Heart right ventricle (tissue), 16 donors: ENCODE measurements at regions not wholly inside any gene's neighbourhood (a gene's known extent, or its start where the extent isn't known, plus 50 kb on each side); places are given as distances from the start of the nearest gene placed in this dataset.
"Not testable (repeated sequence)": the region's sequence is repeated elsewhere in the genome, so short reads cannot be mapped to it uniquely, and the experiment has no call there.

Experiments used
- ATAC-seq, 8 donors: fragments of 200-7000 bp; cut with Tn5 transposase; one replicate each; pipeline ENCODE4 v1.9.1; 2020; ENCODE audit warnings: mild to moderate bottlenecking in 8 of 8, moderate library complexity in 8 of 8, moderate number of reproducible peaks in 1 of 8
- DNase-seq, 2 donors: peaks; one replicate each; pipeline ENCODE4 v3.0.0-alpha.2; 2020
- H3K27ac ChIP-seq, 10 donors: fragments of 200-600 bp; sonication (generic) in 2 of 10; one replicate each; pipeline versions ENCODE4 v1.5.0 to v1.8.0; 2020 to 2022; ENCODE audit warnings: mild to moderate bottlenecking in 3 of 10
- H3K27me3 ChIP-seq, 7 donors: fragments of 200-600 bp; one replicate each; pipeline ENCODE4 v1.8.0; 2021 to 2022; ENCODE audit warnings: mild to moderate bottlenecking in 2 of 7
- H3K36me3 ChIP-seq, 9 donors: fragments of 200-600 bp; sonication (generic) in 1 of 9; one replicate each; pipeline versions ENCODE4 v1.5.0 to v1.8.0; 2020 to 2022; ENCODE audit warnings: mild to moderate bottlenecking in 2 of 9
- H3K4me1 ChIP-seq, 9 donors: fragments of 200-600 bp; sonication (generic) in 1 of 9; one replicate each; pipeline versions ENCODE4 v1.5.0 to v1.8.0; 2020 to 2022; ENCODE audit warnings: mild to moderate bottlenecking in 4 of 9
- H3K4me3 ChIP-seq, 10 donors: fragments of 200-600 bp; sonication (generic) in 2 of 10; one replicate each; pipeline versions ENCODE4 v1.5.0 to v1.8.0; 2020 to 2022; ENCODE audit warnings: mild to moderate bottlenecking in 7 of 10, moderate library complexity in 2 of 10
- H3K9me3 ChIP-seq, 11 donors: fragments of 200-600 bp in 10 of 11; sonication (generic) in 2 of 11; one replicate each; pipeline versions ENCODE4 v1.5.0 to v1.8.0; 2013 to 2022; ENCODE audit warnings: mild to moderate bottlenecking in 2 of 11, control low read depth in 1 of 11, moderate library complexity in 1 of 11
- WGBS, 2 donors: extraction: QIAGEN DNeasy Blood & Tissue Kit; methylation state at CpG; one replicate each; pipeline ENCODE4 v1.1.7; 2013; ENCODE audit warnings: inconsistent platforms in 1 of 2; 5-methylcytosine and 5-hydroxymethylcytosine counted together
- intact Hi-C, 10 donors: fragments of 100-400 bp; cut with DNase I; formaldehyde crosslinking; loops; one replicate each; pipeline versions ENCODE4 v1.11.1 to v1.14.2; 2022
- TF ChIP-seq, protein P1 (sequence below), 9 donors: fragments of 200-600 bp; sonication (generic) in 2 of 9; IDR thresholded peaks; one replicate each; pipeline versions ENCODE4 v1.5.0 to v1.8.0; 2021 to 2022; ENCODE audit warnings: antibody characterized with exemption in 9 of 9, mild to moderate bottlenecking in 5 of 9, moderate library complexity in 1 of 9
- donor health status: Arrhythmogenic right ventricular cardiomyopathy.
- donor health status: ischemic (EF 13 %, LVEDD 7.1; RV severe dilation, severe dysfunction).
- donor health status: healthy with polysubstance abuse.
- donor health status: DM: no; HTN: yes; CAD: no.
- donor health status: DM: no; HTN: no; CAD: no.
- donor health status: ischemic (EF 25% LVEDD 6.9; RV normal size, moderate dysfunction).
- donor health status: ischemic (EF 25% LVEDD 5.7; RV mildly dilated, moderate dysfunction).
- donor health status: healthy.
- donor health status: DM: yes; HTN: yes; CAD: no.
- donor health status: Ischemic cardiomyopathy.
- donor health status: ischemic (EF 35%, LVEDD 5.7; RV mildly dilated, moderate dysfunction).
- donor health status: nonischemic (EF 11% LVEDD 7.7; RV severe dilation, severe dysfunction).
- donor health status: DM: yes; HTN: yes; CAD: no.
- donor health status: PGD.
- donor health status: ischemic (EF 29% LVEDD 5.4; RV normal size, mild dysfunction).
- donor health status: nonischemic (EF 23%, LVEDD 6.1; RV moderate dilation, normal function).

DNA sequence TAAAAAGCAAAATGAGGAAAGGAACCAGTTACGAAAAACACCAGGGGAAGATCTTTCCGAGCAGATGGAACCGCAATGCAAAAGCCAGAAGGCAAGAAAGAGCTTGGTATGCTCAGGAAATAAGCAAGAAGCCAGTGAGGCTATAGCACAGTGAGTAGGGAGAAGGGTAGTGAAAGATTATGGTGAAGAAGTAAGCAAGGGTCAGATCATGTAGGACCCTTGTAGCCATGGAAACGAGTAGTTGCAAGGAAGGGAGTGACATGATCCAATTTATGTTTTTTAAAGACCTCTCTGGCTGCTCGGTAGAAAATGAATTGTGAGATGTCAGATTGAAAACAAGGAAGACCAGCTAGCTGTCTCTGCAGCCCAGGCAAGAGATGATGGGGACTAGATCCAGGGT lies 143.3 kb downstream of the USP31 start:
- TF ChIP-seq, protein P1, sequence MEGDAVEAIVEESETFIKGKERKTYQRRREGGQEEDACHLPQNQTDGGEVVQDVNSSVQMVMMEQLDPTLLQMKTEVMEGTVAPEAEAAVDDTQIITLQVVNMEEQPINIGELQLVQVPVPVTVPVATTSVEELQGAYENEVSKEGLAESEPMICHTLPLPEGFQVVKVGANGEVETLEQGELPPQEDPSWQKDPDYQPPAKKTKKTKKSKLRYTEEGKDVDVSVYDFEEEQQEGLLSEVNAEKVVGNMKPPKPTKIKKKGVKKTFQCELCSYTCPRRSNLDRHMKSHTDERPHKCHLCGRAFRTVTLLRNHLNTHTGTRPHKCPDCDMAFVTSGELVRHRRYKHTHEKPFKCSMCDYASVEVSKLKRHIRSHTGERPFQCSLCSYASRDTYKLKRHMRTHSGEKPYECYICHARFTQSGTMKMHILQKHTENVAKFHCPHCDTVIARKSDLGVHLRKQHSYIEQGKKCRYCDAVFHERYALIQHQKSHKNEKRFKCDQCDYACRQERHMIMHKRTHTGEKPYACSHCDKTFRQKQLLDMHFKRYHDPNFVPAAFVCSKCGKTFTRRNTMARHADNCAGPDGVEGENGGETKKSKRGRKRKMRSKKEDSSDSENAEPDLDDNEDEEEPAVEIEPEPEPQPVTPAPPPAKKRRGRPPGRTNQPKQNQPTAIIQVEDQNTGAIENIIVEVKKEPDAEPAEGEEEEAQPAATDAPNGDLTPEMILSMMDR (IDR thresholded peaks at IDR 0.05), result no peak
- ATAC-seq (no peak), DNase-seq (no peak)
- WGBS, 2 donors, result 65 to 76% methylated on average over 5 of the region's 5 CpGs
- Histone ChIP-seq H3K4me1 (no peaks in the 10 kb centered on the region), H3K27me3 (peaks cover 0 to 26% (median 7%) of the 10 kb centered on the region in 7 donors), H3K9me3 (no peaks in the 10 kb centered on the region), H3K36me3 (no peaks in the 10 kb centered on the region), H3K27ac (no peak overlapping the region), H3K4me3 (no peak overlapping the region)
- intact Hi-C loops, result no loop called here

DNA sequence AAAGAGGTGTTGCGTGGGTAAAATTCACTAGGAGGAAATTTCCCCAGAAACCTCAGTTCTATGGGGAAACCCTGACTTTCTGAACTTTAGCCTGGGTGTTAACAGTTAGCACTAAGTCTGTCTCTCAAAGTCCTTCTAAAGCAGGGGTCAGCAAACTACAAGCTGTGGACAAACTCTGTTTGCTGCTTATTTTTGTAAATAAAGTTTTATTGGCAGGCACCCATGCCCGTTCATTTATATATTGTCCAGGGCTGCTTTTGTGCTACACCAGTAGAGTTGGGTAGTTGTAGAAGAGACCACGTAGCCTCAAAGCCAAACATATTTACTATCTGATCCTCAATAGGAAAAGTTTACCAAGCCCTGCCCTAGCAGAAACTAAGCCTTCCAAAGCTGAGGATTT lies 159.7 kb downstream of the USP31 start:
- Histone ChIP-seq H3K9me3 (peaks cover 0 to 19% (median 6%) of the 10 kb centered on the region in 11 donors), H3K27ac (no peak overlapping the region), H3K36me3 (no peaks in the 10 kb centered on the region), H3K4me1 (no peaks in the 10 kb centered on the region), H3K4me3 (no peak overlapping the region), H3K27me3 (peaks cover 0 to 26% (median 4%) of the 10 kb centered on the region in 7 donors)
- no peak for DNase-seq
- TF ChIP-seq, protein P1 (IDR thresholded peaks at IDR 0.05), result no peak
- intact Hi-C loops, result no loop called here
- 73 to 76% methylated on average over 3 of the region's 3 CpGs for WGBS, 2 donors
- no peak for ATAC-seq

DNA sequence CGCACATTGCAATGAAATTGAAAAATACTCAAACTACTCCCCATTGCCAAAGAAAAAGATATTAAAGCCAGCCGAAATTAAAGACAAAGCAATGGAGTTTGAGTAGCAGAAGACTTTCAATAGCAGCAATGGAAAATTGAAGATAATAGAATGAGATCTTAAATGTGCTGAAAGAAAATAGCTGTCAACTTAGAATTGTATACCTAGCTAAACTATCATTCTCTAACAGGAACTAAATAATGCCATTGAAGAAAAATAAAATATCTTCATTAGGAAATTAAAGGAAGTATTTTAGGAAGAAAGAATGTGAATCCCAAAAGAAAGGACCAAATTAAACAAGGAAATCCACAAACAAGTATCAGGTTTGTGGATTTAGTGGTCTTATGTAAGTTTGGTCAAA lies 165.6 kb downstream of the USP31 start:
- Histone ChIP-seq H3K27me3 (peaks cover 0 to 9% (median 4%) of the 10 kb centered on the region in 7 donors), H3K4me3 (no peak overlapping the region), H3K36me3 (no peaks in the 10 kb centered on the region), H3K9me3 (peaks cover 0 to 43% (median 22%) of the 10 kb centered on the region in 11 donors), H3K4me1 (no peaks in the 10 kb centered on the region), H3K27ac (no peak overlapping the region)
- no peak for DNase-seq
- TF ChIP-seq, protein P1 (IDR thresholded peaks at IDR 0.05), result no peak
- intact Hi-C loops, result no loop called here
- 94 to 99% methylated on average over 2 of the region's 2 CpGs for WGBS, 2 donors
- no peak for ATAC-seq

DNA sequence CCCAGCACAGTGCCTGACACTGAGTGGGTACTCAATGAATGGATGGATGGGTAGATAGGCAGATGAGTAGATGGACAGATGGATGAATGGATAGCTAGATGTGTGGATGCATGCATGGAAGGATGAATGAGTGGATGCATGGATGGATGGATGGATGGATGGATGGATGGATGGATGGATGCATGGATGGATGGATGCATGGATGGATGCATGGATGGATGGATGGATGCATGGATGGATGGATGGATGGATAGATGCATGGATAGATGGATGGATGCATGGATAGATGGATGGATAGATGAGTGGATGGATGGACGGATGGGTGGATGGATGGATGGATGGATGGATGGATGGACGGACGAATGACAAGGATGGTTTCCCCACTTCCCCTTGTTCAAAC lies 166.6 kb downstream of the HS3ST2 start:
- Histone ChIP-seq H3K27me3 (peaks cover 0 to 16% (median 10%) of the 10 kb centered on the region in 7 donors), H3K9me3 (peaks cover 0 to 33% (median 22%) of the 10 kb centered on the region in 11 donors)
- intact Hi-C loops, DNase-seq, H3K4me3 ChIP-seq, H3K4me1 ChIP-seq, H3K27ac ChIP-seq, ATAC-seq, H3K36me3 ChIP-seq: not testable (repeated sequence)
- WGBS, 2 donors, result 76 to 83% methylated on average over 3 of the region's 3 CpGs

DNA sequence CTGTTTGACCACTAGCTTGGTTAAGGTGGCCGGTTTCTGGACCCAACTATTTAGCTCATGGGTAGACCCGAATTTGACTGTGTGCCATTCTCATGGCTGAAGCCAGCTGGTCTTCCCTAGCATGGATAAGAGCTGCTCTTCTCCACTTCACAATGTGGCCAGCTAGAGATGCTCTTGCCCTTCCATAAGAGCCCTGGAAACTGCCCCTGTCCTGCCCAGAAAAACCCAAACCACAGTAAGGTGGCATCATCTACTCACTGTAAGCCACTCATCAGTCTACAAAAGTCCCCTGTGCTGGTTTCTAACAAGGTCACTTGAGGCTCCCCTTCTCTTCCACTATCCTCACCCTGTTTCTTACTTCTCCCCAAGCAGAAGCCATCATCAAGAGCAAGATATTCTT lies 165.1 kb downstream of the HS3ST2 start:
- Histone ChIP-seq H3K4me1 (no peaks in the 10 kb centered on the region), H3K4me3 (no peak overlapping the region), H3K27ac (no peak overlapping the region), H3K27me3 (peaks cover 0 to 30% (median 10%) of the 10 kb centered on the region in 7 donors), H3K36me3 (no peaks in the 10 kb centered on the region), H3K9me3 (peaks cover 0 to 18% (median 15%) of the 10 kb centered on the region in 11 donors)
- ATAC-seq (no peak), DNase-seq (no peak)
- intact Hi-C loops, result loop anchor here in 2 of 10 donors (10.0 kb wide), 1 partner anchor 84 kb away; no protein-coding TSS in a partner anchor
- TF ChIP-seq, protein P1 (IDR thresholded peaks at IDR 0.05), result no peak
- 68 to 74% methylated on average over 2 of the region's 2 CpGs for WGBS, 2 donors
